ENCODE measurements at regions not wholly inside any gene's neighbourhood (a gene's known extent, or its start where the extent isn't known, plus 50 kb on each side); places are given as distances from the start of the nearest gene placed in this dataset.

- H3K36me3 ChIP-seq, result no peaks in the 10 kb centered on the region
- H3K4me3 ChIP-seq, result no peak overlapping the region
- H3K9me3 ChIP-seq, result no peaks in the 10 kb centered on the region
- no peak overlapping the region for H3K9ac ChIP-seq
- H3K27ac ChIP-seq, result no peak overlapping the region
- H3K4me1 ChIP-seq, result no peaks in the 10 kb centered on the region
- H3K4me2 ChIP-seq, result no peak overlapping the region
- H4K20me1 ChIP-seq, result no peaks in the 10 kb centered on the region
- TF ChIP-seq Cebpa-rat (IDR thresholded peaks at IDR 0.05), result no peak
- H3K27me3 ChIP-seq, result no peaks in the 10 kb centered on the region
These were observed 54.1 kb upstream of the PIK3C2G start for GRCh38 chr12:18207266-18207665.

GRCh38 chr12:18206198-18206597 is 55.1 kb upstream of the PIK3C2G start:
- Histone ChIP-seq H3K9ac (no peak overlapping the region), H4K20me1 (no peaks in the 10 kb centered on the region), H3K9me3 (no peaks in the 10 kb centered on the region), H3K4me2 (no peak overlapping the region), H3K27me3 (no peaks in the 10 kb centered on the region), H3K4me1 (no peaks in the 10 kb centered on the region), H3K36me3 (no peaks in the 10 kb centered on the region), H3K27ac (no peak overlapping the region), H3K4me3 (no peak overlapping the region)
- TF ChIP-seq Cebpa-rat (IDR thresholded peaks at IDR 0.05), result no peak

DNA sequence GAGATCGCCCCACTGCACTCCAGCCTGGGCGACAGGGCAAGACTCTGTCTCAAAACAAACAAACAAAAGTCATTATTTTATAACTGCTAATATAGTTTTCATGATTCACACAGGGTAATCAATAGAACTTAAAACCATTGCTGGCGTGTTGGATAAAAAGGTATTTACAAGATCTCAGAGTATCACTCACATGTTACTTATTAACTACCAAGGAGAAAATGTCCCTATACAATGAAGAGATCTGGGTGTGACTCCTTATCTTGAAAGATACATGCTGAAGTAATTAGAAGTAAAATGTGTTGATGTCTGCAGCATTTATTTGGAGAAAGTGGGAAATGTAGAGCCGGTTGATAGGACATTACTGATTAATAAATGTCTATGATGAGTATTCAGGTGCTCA is 57.3 kb upstream of the PIK3C2G start:
- H3K27me3 ChIP-seq, result no peaks in the 10 kb centered on the region
- no peaks in the 10 kb centered on the region for H4K20me1 ChIP-seq
- H3K36me3 ChIP-seq, result no peaks in the 10 kb centered on the region
- H3K27ac ChIP-seq, result no peak overlapping the region
- no peak overlapping the region for H3K4me3 ChIP-seq
- no peaks in the 10 kb centered on the region for H3K4me1 ChIP-seq
- TF ChIP-seq Cebpa-rat (IDR thresholded peaks at IDR 0.05), result no peak
- no peaks in the 10 kb centered on the region for H3K9me3 ChIP-seq
- no peak overlapping the region for H3K9ac ChIP-seq
- H3K4me2 ChIP-seq, result no peak overlapping the region

GRCh38 chr12:18192119-18192518 is 69.2 kb upstream of the PIK3C2G start:
- H3K27me3 ChIP-seq, result no peaks in the 10 kb centered on the region
- no peaks in the 10 kb centered on the region for H3K9me3 ChIP-seq
- no peaks in the 10 kb centered on the region for H3K36me3 ChIP-seq
- H3K27ac ChIP-seq, result no peak overlapping the region
- H3K4me3 ChIP-seq, result no peak overlapping the region
- H3K9ac ChIP-seq, result no peak overlapping the region
- no peak overlapping the region for H3K4me2 ChIP-seq
- no peaks in the 10 kb centered on the region for H3K4me1 ChIP-seq
- TF ChIP-seq Cebpa-rat (IDR thresholded peaks at IDR 0.05), result no peak
- H4K20me1 ChIP-seq, result no peaks in the 10 kb centered on the region

GRCh38 chr12:18183141-18183540 is 78.2 kb upstream of the PIK3C2G start:
- H3K4me3 ChIP-seq, result no peak overlapping the region
- H3K9ac ChIP-seq, result no peak overlapping the region
- no peak overlapping the region for H3K27ac ChIP-seq
- no peak overlapping the region for H3K4me2 ChIP-seq
- H3K4me1 ChIP-seq, result no peaks in the 10 kb centered on the region
- H4K20me1 ChIP-seq, result no peaks in the 10 kb centered on the region
- H3K27me3 ChIP-seq, result no peaks in the 10 kb centered on the region
- H3K9me3 ChIP-seq, result no peaks in the 10 kb centered on the region
- no peaks in the 10 kb centered on the region for H3K36me3 ChIP-seq
- TF ChIP-seq Cebpa-rat (IDR thresholded peaks at IDR 0.05), result no peak

- Histone ChIP-seq H4K20me1 (no peaks in the 10 kb centered on the region), H3K27ac (no peak overlapping the region), H3K27me3 (no peaks in the 10 kb centered on the region), H3K4me3 (no peak overlapping the region), H3K9me3 (peaks cover 21% of the 10 kb centered on the region), H3K9ac (no peak overlapping the region), H3K4me2 (no peak overlapping the region), H3K36me3 (no peaks in the 10 kb centered on the region), H3K4me1 (no peaks in the 10 kb centered on the region)
- no peak for TF ChIP-seq Cebpa-rat (IDR thresholded peaks at IDR 0.05)
These were observed 81.6 kb upstream of the RERGL start for GRCh38 chr12:18171571-18171970.

DNA sequence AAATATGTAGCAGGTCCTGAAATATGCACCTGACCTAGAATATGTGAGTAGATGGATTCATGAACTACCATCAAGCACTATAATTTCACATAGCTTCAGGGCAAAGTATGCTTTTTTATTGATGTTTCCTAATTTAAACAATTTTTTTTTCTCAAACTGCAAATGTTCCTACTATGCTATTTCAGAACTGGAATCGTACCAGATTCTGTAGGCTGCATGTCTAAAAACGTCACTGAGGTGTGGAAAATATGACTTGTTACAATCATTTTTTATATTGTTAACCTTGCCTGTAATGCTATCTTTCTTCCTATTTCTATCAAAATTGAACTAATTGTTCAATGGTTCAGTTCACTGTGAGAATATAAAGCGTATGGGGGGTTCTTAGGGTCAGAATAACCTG is 78.0 kb upstream of the RERGL start:
- TF ChIP-seq Cebpa-rat (IDR thresholded peaks at IDR 0.05), result no peak
- H3K36me3 ChIP-seq, result no peaks in the 10 kb centered on the region
- no peaks in the 10 kb centered on the region for H4K20me1 ChIP-seq
- H3K27ac ChIP-seq, result no peak overlapping the region
- no peak overlapping the region for H3K4me2 ChIP-seq
- no peak overlapping the region for H3K4me3 ChIP-seq
- no peaks in the 10 kb centered on the region for H3K27me3 ChIP-seq
- peaks cover 14% of the 10 kb centered on the region for H3K9me3 ChIP-seq
- peaks cover 10% of the 10 kb centered on the region for H3K4me1 ChIP-seq
- no peak overlapping the region for H3K9ac ChIP-seq

DNA sequence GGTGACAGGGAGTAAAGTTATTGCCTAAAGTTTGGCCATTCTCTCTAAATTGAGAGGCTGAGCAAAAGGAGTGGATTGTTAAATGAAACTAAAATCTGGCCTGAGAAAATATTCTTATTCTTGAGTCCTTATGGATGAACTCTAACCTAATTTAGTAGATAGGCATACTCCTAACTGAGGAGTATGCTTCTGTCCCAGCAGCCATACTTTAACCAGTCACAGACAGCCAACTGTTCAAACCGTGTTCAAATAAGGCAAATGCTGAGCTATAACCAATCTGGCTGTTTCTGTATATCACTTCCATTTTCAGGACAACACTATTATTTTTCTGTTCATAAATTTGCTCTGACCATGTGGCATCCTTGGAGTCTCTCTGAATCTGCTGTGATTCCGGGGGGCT is 75.9 kb upstream of the RERGL start:
- Histone ChIP-seq H3K27ac (no peak overlapping the region), H3K9ac (no peak overlapping the region), H3K4me3 (no peak overlapping the region), H3K36me3 (no peaks in the 10 kb centered on the region), H3K27me3 (no peaks in the 10 kb centered on the region), H3K4me2 (peak overlapping the region; percentile 42), H3K9me3 (no peaks in the 10 kb centered on the region), H3K4me1 (peaks cover 10% of the 10 kb centered on the region), H4K20me1 (no peaks in the 10 kb centered on the region)
- TF ChIP-seq Cebpa-rat (IDR thresholded peaks at IDR 0.05), result no peak

DNA sequence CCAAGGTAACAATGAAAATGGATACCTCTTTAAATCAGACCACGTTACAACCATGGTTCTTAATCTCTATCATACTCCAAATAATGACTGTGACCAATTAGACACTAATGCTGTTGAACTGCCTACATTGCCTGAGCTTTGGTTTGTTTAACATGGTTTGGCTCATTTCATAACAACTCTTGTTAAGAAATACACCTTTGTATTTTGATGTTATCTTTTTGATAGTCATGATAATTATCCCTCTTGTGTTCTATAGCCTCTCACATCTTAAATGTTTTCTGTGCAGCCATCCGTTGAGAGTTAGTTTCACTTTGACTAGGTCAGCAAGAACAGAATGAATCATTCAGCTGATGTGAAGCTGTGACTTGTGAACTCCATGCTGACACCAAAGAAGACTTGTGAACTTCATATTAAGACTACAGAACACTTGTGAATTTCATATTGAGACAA is 75.5 kb upstream of the RERGL start:
- no peak for TF ChIP-seq Cebpa-rat (IDR thresholded peaks at IDR 0.05)
- Histone ChIP-seq H3K9ac (no peak overlapping the region), H3K27me3 (no peaks in the 10 kb centered on the region), H3K36me3 (no peaks in the 10 kb centered on the region), H3K4me3 (no peak overlapping the region), H3K4me1 (peaks cover 10% of the 10 kb centered on the region), H3K4me2 (peak overlapping the region; percentile 42), H4K20me1 (no peaks in the 10 kb centered on the region), H3K9me3 (no peaks in the 10 kb centered on the region), H3K27ac (no peak overlapping the region)

DNA sequence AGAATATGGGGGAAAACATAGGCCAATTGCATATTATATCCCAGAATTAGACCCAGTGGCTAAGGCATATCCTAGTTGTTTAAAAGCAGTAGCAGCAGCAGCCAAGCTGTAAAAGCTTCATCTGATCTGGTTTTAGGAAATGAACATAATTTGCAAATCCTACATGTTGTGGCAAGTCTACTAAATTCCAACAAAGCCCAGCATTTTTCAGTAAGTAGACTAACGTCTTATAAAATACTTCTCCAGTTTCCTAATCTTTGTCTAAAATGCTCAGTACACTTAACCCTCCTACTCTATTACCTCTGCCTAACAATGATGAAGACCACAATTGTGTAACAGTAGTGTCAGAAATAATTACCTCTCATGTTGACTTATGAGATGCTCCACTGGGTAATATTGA is 70.9 kb upstream of the RERGL start:
- H3K4me3 ChIP-seq, result no peak overlapping the region
- no peak overlapping the region for H3K9ac ChIP-seq
- no peak overlapping the region for H3K27ac ChIP-seq
- peaks cover 13% of the 10 kb centered on the region for H3K9me3 ChIP-seq
- no peaks in the 10 kb centered on the region for H3K36me3 ChIP-seq
- H3K27me3 ChIP-seq, result no peaks in the 10 kb centered on the region
- TF ChIP-seq Cebpa-rat (IDR thresholded peaks at IDR 0.05), result no peak
- peaks cover 8% of the 10 kb centered on the region for H3K4me1 ChIP-seq
- no peaks in the 10 kb centered on the region for H4K20me1 ChIP-seq
- no peak overlapping the region for H3K4me2 ChIP-seq

Measured in BLaER1 (cell line).